ENCODE measurements at regions not wholly inside any gene's neighbourhood (a gene's known extent, or its start where the extent isn't known, plus 50 kb on each side); places are given as distances from the start of the nearest gene placed in this dataset.
A peak's percentile ranks its signal among the peaks of the same experiment; 100 is the strongest.

DNA sequence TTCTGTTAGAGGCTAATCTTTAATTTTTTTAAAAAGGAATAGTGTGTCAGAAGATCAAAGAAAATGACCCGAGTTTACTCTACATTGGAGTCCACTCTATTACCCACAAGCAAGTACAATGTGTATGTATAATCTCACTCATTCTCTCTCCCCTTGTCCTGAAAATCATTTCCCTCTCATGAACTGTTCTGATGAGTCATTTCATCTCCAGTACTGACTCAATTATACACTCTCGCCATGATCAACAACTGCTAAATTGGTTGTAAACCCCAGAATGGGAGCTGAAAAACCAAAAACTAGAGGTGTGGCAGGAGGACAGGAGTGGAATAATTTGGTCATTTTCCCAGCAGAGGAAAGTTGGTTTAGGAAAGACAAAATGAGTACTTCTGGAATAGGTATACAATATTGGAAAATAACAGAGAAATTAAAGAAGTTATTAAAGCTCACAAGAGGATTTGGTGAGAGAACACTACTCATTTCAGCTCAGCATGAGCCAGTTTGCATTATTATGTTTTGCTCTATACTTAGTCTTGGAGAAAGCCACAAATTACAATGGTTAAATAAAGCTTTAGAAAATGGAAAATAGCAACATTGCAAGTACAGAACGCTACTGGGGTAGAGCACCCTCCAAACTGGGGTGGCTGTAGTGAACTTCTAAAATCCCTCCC, 144.3 kb upstream of the PFN2 start (continued):
- TF ChIP-seq CREB1 (IDR thresholded peaks at IDR 0.05; ENCODE audit: low read depth), result 0 out of 2 replicates have a peak, but pooled peaks have one; percentile 22
- TF ChIP-seq, protein P1, sequence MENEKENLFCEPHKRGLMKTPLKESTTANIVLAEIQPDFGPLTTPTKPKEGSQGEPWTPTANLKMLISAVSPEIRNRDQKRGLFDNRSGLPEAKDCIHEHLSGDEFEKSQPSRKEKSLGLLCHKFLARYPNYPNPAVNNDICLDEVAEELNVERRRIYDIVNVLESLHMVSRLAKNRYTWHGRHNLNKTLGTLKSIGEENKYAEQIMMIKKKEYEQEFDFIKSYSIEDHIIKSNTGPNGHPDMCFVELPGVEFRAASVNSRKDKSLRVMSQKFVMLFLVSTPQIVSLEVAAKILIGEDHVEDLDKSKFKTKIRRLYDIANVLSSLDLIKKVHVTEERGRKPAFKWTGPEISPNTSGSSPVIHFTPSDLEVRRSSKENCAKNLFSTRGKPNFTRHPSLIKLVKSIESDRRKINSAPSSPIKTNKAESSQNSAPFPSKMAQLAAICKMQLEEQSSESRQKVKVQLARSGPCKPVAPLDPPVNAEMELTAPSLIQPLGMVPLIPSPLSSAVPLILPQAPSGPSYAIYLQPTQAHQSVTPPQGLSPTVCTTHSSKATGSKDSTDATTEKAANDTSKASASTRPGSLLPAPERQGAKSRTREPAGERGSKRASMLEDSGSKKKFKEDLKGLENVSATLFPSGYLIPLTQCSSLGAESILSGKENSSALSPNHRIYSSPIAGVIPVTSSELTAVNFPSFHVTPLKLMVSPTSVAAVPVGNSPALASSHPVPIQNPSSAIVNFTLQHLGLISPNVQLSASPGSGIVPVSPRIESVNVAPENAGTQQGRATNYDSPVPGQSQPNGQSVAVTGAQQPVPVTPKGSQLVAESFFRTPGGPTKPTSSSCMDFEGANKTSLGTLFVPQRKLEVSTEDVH (IDR thresholded peaks at IDR 0.05; ENCODE audit: low read depth, partially characterized antibody), result no peak
- peak; percentile 70 for TF ChIP-seq TCF7 (IDR thresholded peaks at IDR 0.05; ENCODE audit: borderline replicate concordance)
- TF ChIP-seq NBN (IDR thresholded peaks at IDR 0.05), result 0 out of 2 replicates have a peak, but pooled peaks have one; percentile 56
- TF ChIP-seq ETV6 (conservative IDR thresholded peaks at IDR 0.05 in 1 of 2, IDR thresholded peaks at IDR 0.05 in 1 of 2; ENCODE audit: borderline replicate concordance in 1 of 2, low read depth in 1 of 2), result peak in 1 of 2 experiments; percentile 40; a peak in 1 of 4 replicates
- TF ChIP-seq DPF2 (IDR thresholded peaks at IDR 0.05), result peak; percentile 96
- TF ChIP-seq ZNF217 (IDR thresholded peaks at IDR 0.05), result peak; percentile 61; the same call in 1 of the 2 replicates
- peak; percentile 93 for TF ChIP-seq FOXM1 (IDR thresholded peaks at IDR 0.05; ENCODE audit: low read depth, low read length)
- peak; percentile 79 for TF ChIP-seq MEF2B (IDR thresholded peaks at IDR 0.05; ENCODE audit: partially characterized antibody, poor library complexity, severe bottlenecking)
- 0 out of 2 replicates have a peak, but pooled peaks have one; percentile 77 for TF ChIP-seq RCOR1 (conservative IDR thresholded peaks at IDR 0.05; ENCODE audit: low read depth, low read length)
- TF ChIP-seq EED (IDR thresholded peaks at IDR 0.05; ENCODE audit: low read depth), result peak; percentile 91
- peak; percentile 88 for TF ChIP-seq JUND (IDR thresholded peaks at IDR 0.05; ENCODE audit: low read depth, low read length)
- TF ChIP-seq BHLHE40 (IDR thresholded peaks at IDR 0.05; ENCODE audit: borderline replicate concordance in 1 of 2, low read depth in 2 of 2, low read length in 1 of 2), result peak in 1 of 2 experiments; percentile 38; a peak in 1 of 4 replicates
- TF ChIP-seq NFYA (IDR thresholded peaks at IDR 0.05; ENCODE audit: borderline replicate concordance, low read depth, low read length), result no peak
- TF ChIP-seq MXI1 (IDR thresholded peaks at IDR 0.05; ENCODE audit: low read depth, low read length), result peak; percentile 27; the same call in 1 of the 2 replicates
- TF ChIP-seq, protein P2, sequence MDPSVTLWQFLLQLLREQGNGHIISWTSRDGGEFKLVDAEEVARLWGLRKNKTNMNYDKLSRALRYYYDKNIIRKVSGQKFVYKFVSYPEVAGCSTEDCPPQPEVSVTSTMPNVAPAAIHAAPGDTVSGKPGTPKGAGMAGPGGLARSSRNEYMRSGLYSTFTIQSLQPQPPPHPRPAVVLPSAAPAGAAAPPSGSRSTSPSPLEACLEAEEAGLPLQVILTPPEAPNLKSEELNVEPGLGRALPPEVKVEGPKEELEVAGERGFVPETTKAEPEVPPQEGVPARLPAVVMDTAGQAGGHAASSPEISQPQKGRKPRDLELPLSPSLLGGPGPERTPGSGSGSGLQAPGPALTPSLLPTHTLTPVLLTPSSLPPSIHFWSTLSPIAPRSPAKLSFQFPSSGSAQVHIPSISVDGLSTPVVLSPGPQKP (IDR thresholded peaks at IDR 0.05; ENCODE audit: low read depth, low read length), result no peak
- peak; percentile 29; the same call in 1 of the 2 replicates for TF ChIP-seq TBL1XR1 (IDR thresholded peaks at IDR 0.05; ENCODE audit: low read depth, low read length)
- peak; percentile 51; the same call in 1 of the 2 replicates for TF ChIP-seq NR2F1 (conservative IDR thresholded peaks at IDR 0.05)
- 0 out of 2 replicates have a peak, but pooled peaks have one; percentile 23 for TF ChIP-seq CHD2 (IDR thresholded peaks at IDR 0.05; ENCODE audit: borderline replicate concordance, low read depth, low read length)
- peak in 1 of 2 experiments; percentile 58; a peak in 1 of 4 replicates for TF ChIP-seq SRF (IDR thresholded peaks at IDR 0.05; ENCODE audit: low read depth in 2 of 2, low read length in 2 of 2)
- TF ChIP-seq SMC3 (IDR thresholded peaks at IDR 0.05; ENCODE audit: borderline replicate concordance, low read length), result no peak
- no peak for TF ChIP-seq HDAC6 (IDR thresholded peaks at IDR 0.05; ENCODE audit: unreplicated experiment)
- TF ChIP-seq, protein P3, sequence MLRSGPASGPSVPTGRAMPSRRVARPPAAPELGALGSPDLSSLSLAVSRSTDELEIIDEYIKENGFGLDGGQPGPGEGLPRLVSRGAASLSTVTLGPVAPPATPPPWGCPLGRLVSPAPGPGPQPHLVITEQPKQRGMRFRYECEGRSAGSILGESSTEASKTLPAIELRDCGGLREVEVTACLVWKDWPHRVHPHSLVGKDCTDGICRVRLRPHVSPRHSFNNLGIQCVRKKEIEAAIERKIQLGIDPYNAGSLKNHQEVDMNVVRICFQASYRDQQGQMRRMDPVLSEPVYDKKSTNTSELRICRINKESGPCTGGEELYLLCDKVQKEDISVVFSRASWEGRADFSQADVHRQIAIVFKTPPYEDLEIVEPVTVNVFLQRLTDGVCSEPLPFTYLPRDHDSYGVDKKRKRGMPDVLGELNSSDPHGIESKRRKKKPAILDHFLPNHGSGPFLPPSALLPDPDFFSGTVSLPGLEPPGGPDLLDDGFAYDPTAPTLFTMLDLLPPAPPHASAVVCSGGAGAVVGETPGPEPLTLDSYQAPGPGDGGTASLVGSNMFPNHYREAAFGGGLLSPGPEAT (IDR thresholded peaks at IDR 0.05; ENCODE audit: low read depth), result peak; percentile 89
- TF ChIP-seq POU2F2 (IDR thresholded peaks at IDR 0.05; ENCODE audit: borderline replicate concordance, low read depth, low read length), result peak; percentile 32; the same call in 1 of the 3 replicates
- peak; percentile 97 for TF ChIP-seq NFIC (IDR thresholded peaks at IDR 0.05; ENCODE audit: low read depth, low read length)
- TF ChIP-seq IKZF1 (conservative IDR thresholded peaks at IDR 0.05), result peak; percentile 96
